Omental fat pad (tissue), 3 donors: ENCODE measurements at regions not wholly inside any gene's neighbourhood (a gene's known extent, or its start where the extent isn't known, plus 50 kb on each side); places are given as distances from the start of the nearest gene placed in this dataset.

Source experiments
- ATAC-seq: fragments of 150-250 bp; one replicate; pipeline ENCODE4 v1.9.1; 2016; ENCODE audit warnings: mild to moderate bottlenecking, moderate library complexity; ENCODE audit not compliant: low FRiP score
- DNase-seq: peaks from one replicate; pipeline ENCODE4 v3.0.0-alpha.2; 2019; ENCODE audit warnings: low spot score
- CTCF ChIP-seq, 3 donors: fragments of 450-650 bp; IDR thresholded peaks; one replicate each; pipeline ENCODE4 v1.5.1; 2016 to 2017; ENCODE audit warnings: antibody characterized with exemption in 3 of 3, mild to moderate bottlenecking in 3 of 3, moderate library complexity in 2 of 3

GRCh38 chr10:33460505-33461294 is 126.2 kb upstream of the NRP1 start:
- TF ChIP-seq CTCF (IDR thresholded peaks at IDR 0.05), result no peak
- DNase-seq (no peak), ATAC-seq (no peak)

- no peak for ATAC-seq
- TF ChIP-seq CTCF (IDR thresholded peaks at IDR 0.05), result no peak
These were observed 125.1 kb upstream of the NRP1 start for GRCh38 chr10:33459602-33460001.

GRCh38 chr10:33455029-33455428 is 120.6 kb upstream of the NRP1 start:
- ATAC-seq, result no peak
- no peak for DNase-seq
- TF ChIP-seq CTCF (IDR thresholded peaks at IDR 0.05), result no peak

More at GRCh38 chr10:33459602-33460001, 125.1 kb upstream of the NRP1 start:
- no peak for DNase-seq

- DNase-seq (no peak), ATAC-seq (no peak)
- no peak for TF ChIP-seq CTCF (IDR thresholded peaks at IDR 0.05)
These were observed 120.1 kb upstream of the NRP1 start for GRCh38 chr10:33454554-33454953.

GRCh38 chr10:33453081-33454025 is 118.9 kb upstream of the NRP1 start:
- DNase-seq (no peak), ATAC-seq (no peak)
- TF ChIP-seq CTCF (IDR thresholded peaks at IDR 0.05), result no peak

- ATAC-seq (no peak), DNase-seq (no peak)
- TF ChIP-seq CTCF (IDR thresholded peaks at IDR 0.05), result no peak
These were observed 114.1 kb upstream of the NRP1 start for GRCh38 chr10:33448421-33449140.
